Transverse colon (tissue), 4 donors: ENCODE measurements at regions not wholly inside any gene's neighbourhood (a gene's known extent, or its start where the extent isn't known, plus 50 kb on each side); places are given as distances from the start of the nearest gene placed in this dataset.

ENCODE experiments used
- DNase-seq: peaks from one replicate; pipeline ENCODE4 v3.0.0-alpha.2; 2019
- H3K27ac ChIP-seq, 4 donors: fragments of 200-600 bp; sonication (generic); 2 replicates each; pipeline ENCODE4 v1.5.1; 2016 to 2018; ENCODE audit warnings: inconsistent platforms in 4 of 4
- H3K27me3 ChIP-seq: fragments of 200-600 bp; sonication (generic); 2 replicates; pipeline ENCODE4 v1.5.1; 2017; ENCODE audit warnings: inconsistent platforms
- H3K36me3 ChIP-seq, 4 donors: fragments of 200-600 bp; sonication (generic); 2 replicates each; pipeline ENCODE4 v1.5.1; 2017 to 2019; ENCODE audit warnings: inconsistent platforms in 4 of 4
- H3K4me1 ChIP-seq, 4 donors: fragments of 200-600 bp; sonication (generic); 2 replicates each; pipeline ENCODE4 v1.5.1; 2017 to 2020; ENCODE audit warnings: inconsistent platforms in 4 of 4
- H3K4me3 ChIP-seq, 4 donors: fragments of 200-600 bp; sonication (generic); 1 replicate in 1 of 4; 2 replicates in 3 of 4; pipeline versions ENCODE4 v1.5.1 to v1.6.1; 2017 to 2019; ENCODE audit warnings: inconsistent platforms in 4 of 4
- H3K9me3 ChIP-seq, 2 donors: fragments of 200-600 bp; sonication (generic); 2 replicates each; pipeline ENCODE4 v1.5.1; 2017 to 2019; ENCODE audit warnings: inconsistent platforms in 2 of 2
- EP300 ChIP-seq: sonication (generic); formaldehyde crosslinking; IDR thresholded peaks from one replicate; pipeline ENCODE4 v1.6.1; 2017; ENCODE audit warnings: antibody characterized with exemption, low read depth
- POLR2A ChIP-seq: fragments of 450-650 bp; IDR thresholded peaks from one replicate; pipeline ENCODE4 v1.6.1; 2016; ENCODE audit warnings: antibody characterized with exemption, mild to moderate bottlenecking, moderate library complexity
- POLR2AphosphoS5 ChIP-seq, 3 donors: sonication (generic); formaldehyde crosslinking; IDR thresholded peaks; one replicate each; pipeline ENCODE4 v1.6.1; 2016; ENCODE audit warnings: antibody characterized with exemption in 3 of 3
- whole genome bisulfite sequencing, 2 donors: methylation state at CpG; one replicate each; pipeline ENCODE4 v1.1.5; 2018; ENCODE audit warnings: low coverage in 1 of 2; 5-methylcytosine and 5-hydroxymethylcytosine counted together
- in situ Hi-C, 4 donors: fragments of 200-750 bp; cut with MboI; loops; one replicate each; pipeline versions ENCODE4 v1.15.0 to v1.15.1; 2017; ENCODE audit warnings: low sequenced_read_pairs in 3 of 4, low pct_ligation_motif_present in 1 of 4, low pct_unique_long_range_greater_than_20kb in 1 of 4
- intact Hi-C: fragments of 100-400 bp; cut with DNase I; formaldehyde crosslinking; loops from one replicate; pipeline ENCODE4 v1.15.1; 2023; ENCODE audit warnings: low total_unique reads
- TF ChIP-seq, protein P1 (sequence below), 5 experiments: fragments of 200-600 bp in 3 of 5; fragments of 450-650 bp in 2 of 5; sonication (generic) in 3 of 5; IDR thresholded peaks; 1 replicate in 2 of 5; 2 replicates in 3 of 5; pipeline ENCODE4 v1.5.1; 2016 to 2017; ENCODE audit warnings: antibody characterized with exemption in 5 of 5, inconsistent platforms in 3 of 5, mild to moderate bottlenecking in 2 of 5, moderate library complexity in 1 of 5

DNA sequence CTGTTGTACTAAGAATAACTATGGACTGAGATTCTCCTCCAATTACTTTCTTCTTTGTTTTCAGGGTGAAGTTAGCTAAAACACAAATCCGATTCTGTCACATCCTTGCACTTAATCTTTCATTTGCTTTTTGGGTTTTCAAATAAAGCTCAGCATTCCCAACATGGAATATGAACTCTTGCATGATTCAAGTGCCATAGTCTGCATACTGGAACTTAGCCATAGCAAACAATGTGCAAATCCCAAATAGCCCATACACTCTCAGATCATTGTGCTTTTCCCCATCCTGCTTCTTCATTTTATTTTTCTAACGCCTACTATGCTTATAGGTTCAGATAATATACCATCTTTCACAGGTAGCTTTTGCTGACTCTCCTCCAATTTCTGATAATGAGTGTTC, 455.8 kb upstream of the PRMT6 start:
- TF ChIP-seq POLR2A (no peak), EP300 (no peak), POLR2AphosphoS5 (IDR thresholded peaks at IDR 0.05) (no peak)
- TF ChIP-seq, protein P1, sequence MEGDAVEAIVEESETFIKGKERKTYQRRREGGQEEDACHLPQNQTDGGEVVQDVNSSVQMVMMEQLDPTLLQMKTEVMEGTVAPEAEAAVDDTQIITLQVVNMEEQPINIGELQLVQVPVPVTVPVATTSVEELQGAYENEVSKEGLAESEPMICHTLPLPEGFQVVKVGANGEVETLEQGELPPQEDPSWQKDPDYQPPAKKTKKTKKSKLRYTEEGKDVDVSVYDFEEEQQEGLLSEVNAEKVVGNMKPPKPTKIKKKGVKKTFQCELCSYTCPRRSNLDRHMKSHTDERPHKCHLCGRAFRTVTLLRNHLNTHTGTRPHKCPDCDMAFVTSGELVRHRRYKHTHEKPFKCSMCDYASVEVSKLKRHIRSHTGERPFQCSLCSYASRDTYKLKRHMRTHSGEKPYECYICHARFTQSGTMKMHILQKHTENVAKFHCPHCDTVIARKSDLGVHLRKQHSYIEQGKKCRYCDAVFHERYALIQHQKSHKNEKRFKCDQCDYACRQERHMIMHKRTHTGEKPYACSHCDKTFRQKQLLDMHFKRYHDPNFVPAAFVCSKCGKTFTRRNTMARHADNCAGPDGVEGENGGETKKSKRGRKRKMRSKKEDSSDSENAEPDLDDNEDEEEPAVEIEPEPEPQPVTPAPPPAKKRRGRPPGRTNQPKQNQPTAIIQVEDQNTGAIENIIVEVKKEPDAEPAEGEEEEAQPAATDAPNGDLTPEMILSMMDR (IDR thresholded peaks at IDR 0.05): no peak
- no peak for DNase-seq
- no peak overlapping the region for H3K27ac ChIP-seq
- intact Hi-C loops (no loop called here), in situ Hi-C loops (no loop called here)
- 39 to 58% methylated on average over 2 of the region's 2 CpGs for WGBS, 2 donors
- H3K27me3 ChIP-seq: no peaks in the 10 kb centered on the region
- no peak overlapping the region for H3K4me3 ChIP-seq
- H3K4me1 ChIP-seq: no peaks in the 10 kb centered on the region
- no peaks in the 10 kb centered on the region for H3K9me3 ChIP-seq
- no peaks in the 10 kb centered on the region for H3K36me3 ChIP-seq

DNA sequence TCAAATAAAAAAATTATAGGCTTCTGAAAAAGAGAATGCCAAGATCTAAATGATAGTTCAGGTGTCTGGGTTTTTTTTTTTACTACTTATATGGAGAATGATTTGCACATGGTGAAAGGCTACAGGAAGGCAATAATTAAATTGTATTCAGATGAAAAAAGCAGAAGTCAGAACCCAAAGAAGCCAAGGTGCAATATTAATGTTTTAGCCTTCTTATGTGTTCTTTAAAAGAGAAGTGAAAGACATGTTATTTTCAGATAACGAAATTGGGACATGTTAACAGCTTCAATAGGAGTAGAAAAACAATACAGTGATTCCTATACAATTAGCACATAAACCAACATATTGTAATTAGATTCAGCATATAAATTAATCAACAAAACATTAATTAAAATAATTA, 452.9 kb upstream of the PRMT6 start:
- intact Hi-C loops (no loop called here), in situ Hi-C loops (no loop called here)
- DNase-seq: no peak
- WGBS, 2 donors: 57 to 58% methylated on average over 1 of the region's 1 CpG
- Histone ChIP-seq H3K27ac (no peak overlapping the region), H3K4me1 (no peaks in the 10 kb centered on the region), H3K9me3 (no peaks in the 10 kb centered on the region), H3K4me3 (no peak overlapping the region), H3K27me3 (no peaks in the 10 kb centered on the region), H3K36me3 (no peaks in the 10 kb centered on the region)
- TF ChIP-seq POLR2AphosphoS5 (IDR thresholded peaks at IDR 0.05): no peak
- no peak for TF ChIP-seq POLR2A
- no peak for TF ChIP-seq EP300
- TF ChIP-seq, protein P1 (IDR thresholded peaks at IDR 0.05): no peak

DNA sequence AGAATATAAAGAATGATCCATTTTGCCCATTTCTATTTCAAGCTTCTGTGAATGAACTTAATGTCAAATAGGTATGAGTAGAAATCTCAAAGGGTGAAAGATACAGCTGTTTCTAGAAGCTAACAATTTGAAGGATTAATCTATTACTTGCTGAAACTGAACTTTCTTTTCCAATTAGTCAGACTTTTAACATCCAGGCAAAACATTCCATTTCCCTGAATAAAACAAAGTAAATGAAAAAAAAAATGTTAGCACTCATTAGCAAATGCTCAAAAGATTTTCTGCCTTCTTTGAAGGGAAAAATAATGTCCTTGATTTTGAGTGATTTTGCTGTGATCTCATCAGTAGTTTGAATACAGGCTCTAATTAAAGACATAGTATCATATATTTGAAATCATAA, 447.6 kb upstream of the PRMT6 start:
- H3K27ac ChIP-seq: no peak overlapping the region
- no peak overlapping the region for H3K4me3 ChIP-seq
- no peaks in the 10 kb centered on the region for H3K9me3 ChIP-seq
- in situ Hi-C loops (no loop called here), intact Hi-C loops (no loop called here)
- H3K4me1 ChIP-seq: no peaks in the 10 kb centered on the region
- H3K36me3 ChIP-seq: no peaks in the 10 kb centered on the region
- DNase-seq: no peak
- no peaks in the 10 kb centered on the region for H3K27me3 ChIP-seq
- TF ChIP-seq EP300 (no peak), POLR2AphosphoS5 (IDR thresholded peaks at IDR 0.05) (no peak), POLR2A (no peak)
- TF ChIP-seq, protein P1 (IDR thresholded peaks at IDR 0.05): no peak

DNA sequence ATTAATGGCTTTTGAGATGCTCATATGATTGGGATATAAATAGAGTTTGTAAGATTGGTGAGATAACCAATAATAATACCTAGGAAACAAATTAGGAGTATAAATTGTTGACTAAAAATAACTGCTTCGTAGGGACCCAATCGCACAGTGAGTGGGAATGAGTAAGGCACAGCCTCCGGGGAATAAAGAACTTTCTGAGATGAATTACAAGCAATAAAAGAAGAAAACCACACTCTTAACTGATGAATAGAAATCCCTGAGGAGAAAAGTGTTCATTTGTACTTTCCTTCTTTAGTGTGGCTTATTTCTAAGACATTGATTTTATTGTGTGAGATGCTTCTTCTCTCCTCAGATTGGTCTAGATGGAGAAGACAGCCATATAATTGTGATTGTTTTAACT, 443.4 kb upstream of the PRMT6 start:
- Histone ChIP-seq H3K4me3 (no peak overlapping the region), H3K36me3 (no peaks in the 10 kb centered on the region), H3K27ac (no peak overlapping the region), H3K27me3 (no peaks in the 10 kb centered on the region), H3K4me1 (no peaks in the 10 kb centered on the region), H3K9me3 (no peaks in the 10 kb centered on the region)
- intact Hi-C loops (no loop called here), in situ Hi-C loops (no loop called here)
- 69 to 85% methylated on average over 3 of the region's 3 CpGs for WGBS, 2 donors
- no peak for DNase-seq
- TF ChIP-seq, protein P1 (IDR thresholded peaks at IDR 0.05): no peak
- no peak for TF ChIP-seq EP300
- TF ChIP-seq POLR2AphosphoS5 (IDR thresholded peaks at IDR 0.05): no peak
- TF ChIP-seq POLR2A: no peak
